IPS-18a (cell line): ENCODE measurements at regions not wholly inside any gene's neighbourhood (a gene's known extent, or its start where the extent isn't known, plus 50 kb on each side); places are given as distances from the start of the nearest gene placed in this dataset.
"Not testable (repeated sequence)": the region's sequence is repeated elsewhere in the genome, so short reads cannot be mapped to it uniquely, and the experiment has no call there.

ENCODE experiments used
- H3K27ac ChIP-seq: one replicate; pipeline ENCODE4 v1.5.1; 2013; ENCODE audit warnings: low read length
- H3K27me3 ChIP-seq: one replicate; pipeline ENCODE4 v1.6.1; 2013; ENCODE audit warnings: mild to moderate bottlenecking, low read length; ENCODE audit not compliant: control insufficient read depth, insufficient read depth
- H3K36me3 ChIP-seq: one replicate; pipeline ENCODE4 v1.6.1; 2013; ENCODE audit warnings: low read depth, low read length; ENCODE audit not compliant: control insufficient read depth
- H3K4me1 ChIP-seq: one replicate; pipeline ENCODE4 v1.6.1; 2013; ENCODE audit warnings: low read depth, low read length; ENCODE audit not compliant: control insufficient read depth
- H3K4me3 ChIP-seq: one replicate; pipeline ENCODE4 v1.5.1; 2013; ENCODE audit warnings: low read length
- H3K9ac ChIP-seq: one replicate; pipeline ENCODE4 v1.6.1; 2013; ENCODE audit warnings: mild to moderate bottlenecking, low read length, moderate library complexity
- H3K9me3 ChIP-seq: one replicate; pipeline ENCODE4 v1.6.1; 2013; ENCODE audit warnings: low read depth, low read length; ENCODE audit not compliant: control insufficient read depth

DNA sequence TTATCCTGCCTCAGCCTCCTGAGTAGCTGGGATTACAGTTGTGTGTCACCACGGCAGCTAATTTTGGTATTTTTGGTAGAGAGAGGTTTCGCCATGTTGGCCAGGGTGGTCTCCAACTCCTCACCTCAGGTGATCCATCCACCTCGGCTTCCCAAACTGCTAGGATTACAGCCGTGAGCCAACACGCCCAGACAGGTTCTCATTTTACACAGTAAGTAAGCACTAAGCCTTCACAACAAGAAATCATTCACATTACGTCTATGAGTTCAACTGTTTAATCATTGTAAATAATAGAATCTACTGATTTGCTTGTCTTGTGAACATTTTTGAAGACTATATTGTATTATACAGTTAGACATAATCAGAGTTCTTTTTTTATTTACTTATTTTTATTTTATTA is 131.5 kb upstream of the LRATD1 start:
- H3K9me3 ChIP-seq = no peaks in the 10 kb centered on the region
- H3K4me1 ChIP-seq = no peaks in the 10 kb centered on the region
- no peak overlapping the region for H3K27ac ChIP-seq
- H3K36me3 ChIP-seq = no peaks in the 10 kb centered on the region
- no peak overlapping the region for H3K4me3 ChIP-seq
- no peaks in the 10 kb centered on the region for H3K27me3 ChIP-seq
- no peak overlapping the region for H3K9ac ChIP-seq

DNA sequence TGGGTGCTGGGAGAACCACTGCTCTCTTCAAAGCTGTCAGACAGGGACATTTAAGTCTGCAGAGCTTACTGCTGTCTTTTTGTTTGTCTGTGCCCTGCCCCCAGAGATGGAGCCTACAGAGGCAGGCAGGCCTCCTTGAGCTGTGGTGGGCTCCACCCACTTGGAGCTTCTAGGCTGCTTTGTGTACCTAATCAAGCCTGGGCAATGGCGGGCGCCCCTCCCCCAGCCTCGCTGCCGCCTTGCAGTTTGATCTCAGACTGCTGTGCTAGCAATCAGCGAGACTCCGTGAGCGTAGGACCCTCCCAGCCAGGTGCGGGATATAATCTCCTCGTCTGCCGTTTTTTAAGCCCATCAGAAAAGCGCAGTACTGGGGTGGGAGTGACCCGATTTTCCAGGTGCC is 125.6 kb upstream of the LRATD1 start:
- H3K36me3 ChIP-seq, H3K27me3 ChIP-seq, H3K9ac ChIP-seq, H3K4me3 ChIP-seq, H3K9me3 ChIP-seq, H3K4me1 ChIP-seq, H3K27ac ChIP-seq: not testable (repeated sequence)

GRCh38 chr2:14511541-14511940 is 121.0 kb upstream of the LRATD1 start:
- Histone ChIP-seq H3K27me3 (peaks cover 7% of the 10 kb centered on the region), H3K36me3 (no peaks in the 10 kb centered on the region), H3K9me3 (peaks cover 6% of the 10 kb centered on the region), H3K4me3 (no peak overlapping the region), H3K9ac (no peak overlapping the region), H3K4me1 (peaks cover 17% of the 10 kb centered on the region), H3K27ac (no peak overlapping the region)

- Histone ChIP-seq H3K4me1 (peaks cover 17% of the 10 kb centered on the region), H3K27ac (no peak overlapping the region), H3K27me3 (peaks cover 7% of the 10 kb centered on the region), H3K4me3 (no peak overlapping the region), H3K36me3 (no peaks in the 10 kb centered on the region), H3K9ac (no peak overlapping the region), H3K9me3 (no peaks in the 10 kb centered on the region)
Measured at GRCh38 chr2:14513903-14514302, 118.6 kb upstream of the LRATD1 start.

DNA sequence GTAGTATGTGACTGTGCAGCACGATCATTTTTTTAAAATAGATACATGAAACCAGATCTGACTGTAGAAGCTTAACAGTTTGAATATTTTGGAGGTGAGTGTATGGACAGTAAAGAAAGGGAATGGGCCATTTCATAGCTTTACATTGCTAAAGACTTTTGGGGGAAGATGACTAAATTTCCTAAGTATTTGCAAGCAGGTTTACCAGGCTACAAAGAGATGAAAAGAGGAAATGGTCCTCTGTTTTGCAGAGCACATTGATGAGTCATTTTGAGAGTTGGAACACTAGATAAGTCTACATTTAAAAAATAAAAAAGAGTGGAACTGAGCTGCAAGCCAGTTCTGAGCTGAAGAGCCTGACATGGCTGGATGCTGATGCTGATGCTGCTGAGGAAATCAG is 115.7 kb upstream of the LRATD1 start:
- H3K9me3 ChIP-seq = no peaks in the 10 kb centered on the region
- peaks cover 17% of the 10 kb centered on the region for H3K4me1 ChIP-seq
- no peak overlapping the region for H3K9ac ChIP-seq
- H3K36me3 ChIP-seq = no peaks in the 10 kb centered on the region
- H3K27ac ChIP-seq = no peak overlapping the region
- peaks cover 7% of the 10 kb centered on the region for H3K27me3 ChIP-seq
- no peak overlapping the region for H3K4me3 ChIP-seq

DNA sequence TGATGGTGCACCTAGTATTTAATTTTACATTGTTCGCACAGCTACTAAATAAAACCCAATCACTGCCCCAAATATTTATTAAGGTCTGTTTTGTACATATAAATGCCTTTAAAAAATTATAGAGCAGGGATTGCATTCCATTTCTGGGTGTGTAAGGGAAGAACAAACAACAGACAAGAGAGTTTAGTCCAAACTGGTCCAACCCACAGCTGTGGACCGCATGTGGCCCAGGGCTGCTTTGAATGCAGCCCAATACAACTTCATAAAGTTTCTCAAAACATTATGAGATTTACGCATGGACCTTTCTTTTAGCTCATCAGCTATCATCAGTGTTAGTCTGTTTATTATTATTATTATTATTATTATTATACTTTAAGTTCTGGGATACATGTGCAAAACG is 114.8 kb upstream of the LRATD1 start:
- H3K4me1 ChIP-seq = peaks cover 17% of the 10 kb centered on the region
- no peak overlapping the region for H3K9ac ChIP-seq
- no peak overlapping the region for H3K27ac ChIP-seq
- no peaks in the 10 kb centered on the region for H3K36me3 ChIP-seq
- H3K4me3 ChIP-seq = no peak overlapping the region
- H3K9me3 ChIP-seq = no peaks in the 10 kb centered on the region
- peaks cover 7% of the 10 kb centered on the region for H3K27me3 ChIP-seq

DNA sequence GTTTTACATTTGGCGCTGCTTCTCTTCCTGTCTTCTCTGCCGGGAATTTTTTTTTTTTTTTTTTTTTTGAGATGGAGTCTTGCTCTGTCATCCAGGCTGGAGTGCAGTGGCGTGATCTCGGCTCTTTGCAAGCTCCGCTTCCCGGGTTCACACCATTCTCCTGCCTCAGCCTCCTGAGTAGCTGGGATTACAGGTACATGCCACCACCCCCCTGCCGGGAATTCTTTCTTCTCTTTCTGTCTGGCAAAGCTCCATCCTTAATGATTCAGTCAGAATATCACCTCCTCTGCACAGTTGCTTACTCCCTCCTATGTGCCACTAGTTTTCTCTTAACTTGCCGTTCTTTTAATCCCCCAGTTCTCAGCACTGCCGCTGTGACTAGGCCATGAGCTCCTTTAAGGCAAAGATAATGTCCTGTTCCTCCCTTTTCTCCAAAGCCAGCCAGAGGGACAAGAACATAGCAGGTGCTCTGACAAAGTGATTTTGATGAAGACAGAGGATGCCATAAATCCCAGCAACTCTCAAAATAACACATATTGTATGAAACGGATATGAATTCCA is 112.1 kb upstream of the LRATD1 start:
- Histone ChIP-seq H3K4me1 (no peaks in the 10 kb centered on the region), H3K36me3 (no peaks in the 10 kb centered on the region), H3K9ac (no peak overlapping the region), H3K4me3 (no peak overlapping the region), H3K27ac (no peak overlapping the region), H3K27me3 (no peaks in the 10 kb centered on the region), H3K9me3 (no peaks in the 10 kb centered on the region)

DNA sequence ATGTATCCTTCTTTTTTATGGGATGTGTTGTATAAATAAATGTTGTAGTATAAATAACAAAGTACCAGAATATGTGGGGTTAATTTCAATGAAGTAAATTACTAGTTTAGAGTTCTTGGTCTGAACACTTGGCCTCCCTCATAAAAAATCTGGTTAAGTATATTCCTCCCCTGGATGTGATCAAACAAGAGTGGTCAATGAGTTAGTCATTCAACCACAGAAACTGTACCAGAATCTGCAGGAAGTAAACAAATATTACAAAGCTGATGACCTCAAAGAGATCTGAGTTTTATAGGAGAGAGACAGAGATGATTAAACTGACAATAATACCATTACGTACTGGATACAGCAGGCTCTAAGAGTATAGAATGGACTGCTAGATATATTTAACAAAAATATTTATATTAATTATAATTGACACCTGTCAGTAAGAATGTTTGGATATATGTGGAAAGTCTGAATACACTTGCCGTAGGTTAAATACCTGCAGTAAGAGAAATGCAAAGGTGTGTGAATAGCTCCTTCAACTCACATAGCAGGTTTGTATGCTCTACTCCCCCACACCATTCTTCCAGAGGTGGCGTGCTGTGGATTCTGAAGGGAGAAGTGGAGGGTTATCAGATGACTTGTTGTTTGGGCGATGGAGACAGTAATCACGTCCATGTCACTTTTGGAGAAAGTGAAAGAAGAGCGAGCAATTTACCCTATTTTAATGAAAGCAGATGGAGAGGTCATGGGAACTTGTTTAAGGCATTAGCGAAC is 108.3 kb upstream of the LRATD1 start:
- H3K4me3 ChIP-seq = no peak overlapping the region
- no peak overlapping the region for H3K27ac ChIP-seq
- H3K9me3 ChIP-seq = no peaks in the 10 kb centered on the region
- no peaks in the 10 kb centered on the region for H3K36me3 ChIP-seq
- no peak overlapping the region for H3K9ac ChIP-seq
- no peaks in the 10 kb centered on the region for H3K4me1 ChIP-seq
- no peaks in the 10 kb centered on the region for H3K27me3 ChIP-seq

DNA sequence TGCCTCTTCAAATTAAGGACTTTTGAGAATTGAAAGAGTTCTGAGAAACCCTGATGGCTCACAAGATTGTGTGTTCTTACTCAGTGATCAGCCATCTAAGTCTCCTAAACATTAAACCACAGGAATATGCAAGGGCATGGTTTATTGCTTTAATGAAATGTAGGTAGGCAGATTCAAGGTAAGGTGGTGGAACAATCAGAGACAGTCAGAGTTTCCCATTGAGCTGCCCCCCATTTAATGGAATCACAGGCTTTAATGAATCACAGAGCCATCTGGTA is 107.8 kb upstream of the LRATD1 start:
- Histone ChIP-seq H3K9ac (no peak overlapping the region), H3K36me3 (no peaks in the 10 kb centered on the region), H3K27ac (no peak overlapping the region), H3K4me1 (no peaks in the 10 kb centered on the region), H3K27me3 (no peaks in the 10 kb centered on the region), H3K9me3 (no peaks in the 10 kb centered on the region), H3K4me3 (no peak overlapping the region)

DNA sequence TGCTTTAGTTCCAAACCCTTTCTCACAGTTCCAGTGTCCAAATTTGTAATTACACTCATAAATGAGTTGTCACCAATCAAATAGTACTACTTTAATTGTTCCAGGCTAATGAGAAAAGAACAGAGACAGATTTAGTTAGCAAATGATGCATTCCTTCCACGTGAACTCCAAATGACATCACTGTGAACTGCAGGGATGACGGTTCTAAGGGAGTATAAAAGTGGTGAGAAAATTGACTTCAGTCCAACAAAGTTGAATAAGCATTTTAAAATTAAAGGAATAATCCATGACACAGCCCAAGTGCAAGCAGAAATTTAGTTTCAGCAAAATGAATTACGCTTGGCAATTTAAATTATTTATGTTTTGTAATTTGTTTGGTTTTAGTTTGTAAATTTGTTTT is 102.0 kb upstream of the LRATD1 start:
- H3K36me3 ChIP-seq = no peaks in the 10 kb centered on the region
- H3K27ac ChIP-seq = no peak overlapping the region
- no peak overlapping the region for H3K4me3 ChIP-seq
- H3K27me3 ChIP-seq = no peaks in the 10 kb centered on the region
- no peak overlapping the region for H3K9ac ChIP-seq
- no peaks in the 10 kb centered on the region for H3K4me1 ChIP-seq
- no peaks in the 10 kb centered on the region for H3K9me3 ChIP-seq

- Histone ChIP-seq H3K9ac (no peak overlapping the region), H3K4me1 (no peaks in the 10 kb centered on the region), H3K9me3 (no peaks in the 10 kb centered on the region), H3K27me3 (no peaks in the 10 kb centered on the region), H3K36me3 (no peaks in the 10 kb centered on the region), H3K4me3 (no peak overlapping the region), H3K27ac (no peak overlapping the region)
Measured at GRCh38 chr2:14533131-14533757, 99.3 kb upstream of the LRATD1 start.

DNA sequence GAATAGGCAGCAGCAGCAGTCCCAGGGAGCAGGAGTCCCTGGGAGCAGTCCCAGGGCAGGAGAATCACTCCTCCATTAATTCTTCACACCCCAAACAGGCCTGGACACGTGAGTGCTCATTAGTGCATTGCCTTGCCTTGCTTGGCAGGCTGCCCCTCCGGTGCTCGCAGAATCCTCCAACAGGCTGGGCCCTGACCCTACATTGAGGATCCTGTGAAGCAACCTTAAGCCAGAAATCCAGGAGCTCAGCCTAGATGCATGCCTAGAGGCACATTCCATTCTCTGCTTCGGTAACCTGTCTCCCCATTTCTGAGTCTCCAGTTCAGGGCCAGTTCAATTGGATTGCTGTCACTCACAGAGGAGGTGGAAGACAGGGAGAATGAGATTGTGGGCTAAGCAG is 97.4 kb upstream of the LRATD1 start:
- no peak overlapping the region for H3K9ac ChIP-seq
- no peaks in the 10 kb centered on the region for H3K36me3 ChIP-seq
- H3K9me3 ChIP-seq = no peaks in the 10 kb centered on the region
- H3K27ac ChIP-seq = no peak overlapping the region
- H3K27me3 ChIP-seq = no peaks in the 10 kb centered on the region
- H3K4me1 ChIP-seq = no peaks in the 10 kb centered on the region
- no peak overlapping the region for H3K4me3 ChIP-seq
